ENCODE measurements at regions not wholly inside any gene's neighbourhood (a gene's known extent, or its start where the extent isn't known, plus 50 kb on each side); places are given as distances from the start of the nearest gene placed in this dataset.

- no peak overlapping the region for H3K27ac ChIP-seq (ENCODE audit: low read depth in 1 of 2, low read length in 2 of 2)
- no peaks in the 10 kb centered on the region for H3K36me3 ChIP-seq (ENCODE audit: control insufficient read depth in 4 of 4, insufficient read depth in 3 of 4, low read depth in 1 of 4, low read length in 3 of 4)
- H3K4me1 ChIP-seq (ENCODE audit: control insufficient read depth in 4 of 4, insufficient read depth in 4 of 4, low read length in 3 of 4), result peaks cover 0 to 3% (median 0%) of the 10 kb centered on the region in 4 donors
- no peak for DNase-seq (ENCODE audit: low spot score)
- WGBS, result 87% methylated on average over 4 of the region's 4 CpGs
- no peak overlapping the region for H3K4me3 ChIP-seq (ENCODE audit: low read depth in 1 of 3, low read length in 3 of 3)
- H3K9me3 ChIP-seq (ENCODE audit: control insufficient read depth in 4 of 4, low read length in 3 of 4), result no peaks in the 10 kb centered on the region
- no peak overlapping the region for H3K9ac ChIP-seq (ENCODE audit: low read depth in 1 of 2, low read length in 2 of 2)
- H3K27me3 ChIP-seq (ENCODE audit: control insufficient read depth in 4 of 4, insufficient read depth in 4 of 4, low read length in 3 of 4), result peaks cover 0 to 3% (median 0%) of the 10 kb centered on the region in 4 donors
- TF ChIP-seq SP1 (IDR thresholded peaks at IDR 0.05), result no peak
- no peak for TF ChIP-seq NR2F2 (IDR thresholded peaks at IDR 0.05)
- TF ChIP-seq FOXA1 (IDR thresholded peaks at IDR 0.05), result no peak
- TF ChIP-seq FOXA2 (IDR thresholded peaks at IDR 0.05), result no peak
- TF ChIP-seq REST (IDR thresholded peaks at IDR 0.05), result no peak
- no peak for TF ChIP-seq MAX (IDR thresholded peaks at IDR 0.05)
- no peak for TF ChIP-seq EGR1 (IDR thresholded peaks at IDR 0.05; ENCODE audit: low read depth in 2 of 2)
- TF ChIP-seq CTCF (IDR thresholded peaks at IDR 0.05; ENCODE audit: low read depth, low read length, missing input control), result no peak
- TF ChIP-seq YY1 (IDR thresholded peaks at IDR 0.05), result no peak
- TF ChIP-seq HNF4A (conservative IDR thresholded peaks at IDR 0.05), result no peak
- TF ChIP-seq ZBTB33 (IDR thresholded peaks at IDR 0.05), result no peak
These were observed 147.0 kb upstream of the ZNF32 start for GRCh38 chr10:43795639-43796038.

- Histone ChIP-seq H3K27me3 (ENCODE audit: control insufficient read depth in 4 of 4, insufficient read depth in 4 of 4, low read length in 3 of 4) (no peaks in the 10 kb centered on the region), H3K27ac (ENCODE audit: low read depth in 1 of 2, low read length in 2 of 2) (peak overlapping the region in 1 of 2 donors; percentile 50), H3K4me3 (ENCODE audit: low read depth in 1 of 3, low read length in 3 of 3) (no peak overlapping the region), H3K36me3 (ENCODE audit: control insufficient read depth in 4 of 4, insufficient read depth in 3 of 4, low read depth in 1 of 4, low read length in 3 of 4) (no peaks in the 10 kb centered on the region), H3K4me1 (ENCODE audit: control insufficient read depth in 4 of 4, insufficient read depth in 4 of 4, low read length in 3 of 4) (peaks cover 0 to 3% (median 0%) of the 10 kb centered on the region in 4 donors), H3K9ac (ENCODE audit: low read depth in 1 of 2, low read length in 2 of 2) (no peak overlapping the region), H3K9me3 (ENCODE audit: control insufficient read depth in 4 of 4, low read length in 3 of 4) (no peaks in the 10 kb centered on the region)
- TF ChIP-seq RXRA (IDR thresholded peaks at IDR 0.05) (no peak), FOXA2 (IDR thresholded peaks at IDR 0.05) (no peak), TAF1 (conservative IDR thresholded peaks at IDR 0.05) (no peak), ZBTB33 (IDR thresholded peaks at IDR 0.05) (no peak)
- no peak for DNase-seq (ENCODE audit: low spot score)
These were observed 146.4 kb upstream of the ZNF32 start for GRCh38 chr10:43795093-43795492.

Measured in liver (tissue), 8 donors.